ENCODE measurements at regions not wholly inside any gene's neighbourhood (a gene's known extent, or its start where the extent isn't known, plus 50 kb on each side); places are given as distances from the start of the nearest gene placed in this dataset.

DNA sequence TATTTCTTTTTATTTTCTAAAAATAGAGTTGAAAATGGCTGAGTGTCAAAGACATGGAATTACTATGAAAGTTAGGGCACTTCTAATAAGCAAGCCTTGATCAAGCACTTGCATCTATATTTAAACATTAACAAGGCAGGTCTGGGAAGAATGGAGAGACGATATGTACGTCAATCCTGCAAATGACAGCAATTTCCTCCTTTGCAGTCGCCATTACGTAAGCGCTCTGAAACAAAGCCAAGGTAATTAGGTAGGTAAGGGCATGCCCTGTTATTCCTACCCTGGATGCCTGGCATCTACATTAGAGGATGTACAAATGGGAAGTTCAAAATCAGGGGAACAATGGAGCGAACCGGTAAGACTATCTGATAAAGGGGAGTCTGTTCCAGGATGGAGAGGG is 664.0 kb upstream of the ARGLU1 start:
- TF ChIP-seq POLR2A (IDR thresholded peaks at IDR 0.05) (no peak), POLR2AphosphoS5 (IDR thresholded peaks at IDR 0.05) (no peak)
